Calu3 (cell line): ENCODE measurements at regions not wholly inside any gene's neighbourhood (a gene's known extent, or its start where the extent isn't known, plus 50 kb on each side); places are given as distances from the start of the nearest gene placed in this dataset.
"Not testable (repeated sequence)": the region's sequence is repeated elsewhere in the genome, so short reads cannot be mapped to it uniquely, and the experiment has no call there.

Experiments
- BruUV-seq: library from RNA; stranded (reverse); fragments of 400-500 nt; replicated peaks from 2 replicates; lab custom pipeline; 2021; lab: Mats Ljungman, UMichigan
- CTCF ChIA-PET: fragments of 300-600 bp; sonication (Branson Sonifier 250); formaldehyde crosslinking; loops from one replicate; lab custom pipeline; 2022; ENCODE audit warnings: antibody characterized with exemption; lab: Charles Lee
- DNase-seq: peaks from one replicate; pipeline ENCODE4 v3.0.0; 2022
- H3K27ac Mint-ChIP-seq: one replicate; pipeline ENCODE4 v1.8.0; 2022; ENCODE audit warnings: mixed read lengths; ENCODE audit not compliant: unreplicated experiment
- H3K27me3 Mint-ChIP-seq: one replicate; pipeline ENCODE4 v1.8.0; 2022; ENCODE audit warnings: mixed read lengths; ENCODE audit not compliant: unreplicated experiment
- H3K36me3 Mint-ChIP-seq: one replicate; pipeline ENCODE4 v1.8.0; 2022; ENCODE audit warnings: mild to moderate bottlenecking, moderate library complexity, mixed read lengths; ENCODE audit not compliant: insufficient read depth, unreplicated experiment
- H3K4me1 Mint-ChIP-seq: one replicate; pipeline ENCODE4 v1.8.0; 2022; ENCODE audit warnings: mild to moderate bottlenecking, low read depth, mixed read lengths; ENCODE audit not compliant: unreplicated experiment
- H3K4me3 Mint-ChIP-seq: one replicate; pipeline ENCODE4 v1.8.0; 2022; ENCODE audit warnings: mild to moderate bottlenecking, low read depth, moderate library complexity, mixed read lengths; ENCODE audit not compliant: unreplicated experiment
- H3K9me3 Mint-ChIP-seq: one replicate; pipeline ENCODE4 v1.8.0; 2022; ENCODE audit warnings: low read depth, mixed read lengths; ENCODE audit not compliant: unreplicated experiment
- CTCF ChIP-seq: fragments of 200-600 bp; IDR thresholded peaks from one replicate; pipeline ENCODE4 v1.8.0; 2022; ENCODE audit warnings: antibody characterized with exemption; ENCODE audit not compliant: unreplicated experiment
- intact Hi-C: fragments of 100-400 bp; cut with micrococcal nuclease; formaldehyde crosslinking; loops from one replicate; pipeline ENCODE4 v1.10.0; 2022; ENCODE audit not compliant: unreplicated experiment

- no TSS peak for BruUV-seq
Observed at GRCh38 chr14:71452987-71453386, 479.2 kb upstream of the RGS6 start.

DNA sequence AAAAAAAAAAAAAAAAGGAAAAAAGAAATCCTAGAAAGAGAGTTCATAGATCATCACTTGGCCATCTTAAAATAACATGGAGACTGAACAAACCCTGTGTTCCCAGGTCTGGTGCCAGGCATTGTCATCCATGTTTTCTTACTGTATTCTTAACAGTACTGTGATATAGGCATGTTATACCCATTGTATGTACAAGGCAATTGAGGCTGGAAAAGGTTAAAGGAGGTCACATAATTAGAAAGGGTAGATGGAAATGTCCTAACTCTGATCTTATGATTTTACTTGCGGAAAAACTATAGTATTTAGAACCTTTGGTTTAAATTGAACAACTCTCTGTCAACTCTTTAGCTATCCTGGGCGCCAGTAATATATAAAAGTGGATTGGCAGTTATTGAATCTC, 478.2 kb upstream of the RGS6 start:
- Mint-ChIP-seq H3K9me3 (no peaks in the 10 kb centered on the region), H3K27ac (no peak overlapping the region), H3K27me3 (no peaks in the 10 kb centered on the region), H3K4me3 (no peak overlapping the region), H3K4me1 (peaks cover 20% of the 10 kb centered on the region), H3K36me3 (no peaks in the 10 kb centered on the region)
- no TSS peak for BruUV-seq
- CTCF ChIA-PET, result no interaction called here
- intact Hi-C loops, result no loop called here
- DNase-seq, result no peak
- TF ChIP-seq CTCF, result no peak

More at GRCh38 chr14:71452987-71453386, 479.2 kb upstream of the RGS6 start:
- H3K9me3 Mint-ChIP-seq, result no peaks in the 10 kb centered on the region
- no peak for DNase-seq
- H3K27me3 Mint-ChIP-seq, result no peaks in the 10 kb centered on the region
- no peak for TF ChIP-seq CTCF
- intact Hi-C loops, result no loop called here
- H3K4me3 Mint-ChIP-seq, result no peak overlapping the region
- no peak overlapping the region for H3K27ac Mint-ChIP-seq
- H3K4me1 Mint-ChIP-seq, result peaks cover 20% of the 10 kb centered on the region
- CTCF ChIA-PET, result no interaction called here
- no peaks in the 10 kb centered on the region for H3K36me3 Mint-ChIP-seq

GRCh38 chr14:71454513-71455332, 477.5 kb upstream of the RGS6 start:
- CTCF ChIA-PET, result no interaction called here
- H3K4me1 Mint-ChIP-seq, result peaks cover 20% of the 10 kb centered on the region
- H3K27me3 Mint-ChIP-seq, result no peaks in the 10 kb centered on the region
- no TSS peak for BruUV-seq
- intact Hi-C loops, result no loop called here
- TF ChIP-seq CTCF, result no peak
- peak; percentile 4 for DNase-seq
- no peaks in the 10 kb centered on the region for H3K9me3 Mint-ChIP-seq
- no peak overlapping the region for H3K4me3 Mint-ChIP-seq
- no peaks in the 10 kb centered on the region for H3K36me3 Mint-ChIP-seq
- no peak overlapping the region for H3K27ac Mint-ChIP-seq

DNA sequence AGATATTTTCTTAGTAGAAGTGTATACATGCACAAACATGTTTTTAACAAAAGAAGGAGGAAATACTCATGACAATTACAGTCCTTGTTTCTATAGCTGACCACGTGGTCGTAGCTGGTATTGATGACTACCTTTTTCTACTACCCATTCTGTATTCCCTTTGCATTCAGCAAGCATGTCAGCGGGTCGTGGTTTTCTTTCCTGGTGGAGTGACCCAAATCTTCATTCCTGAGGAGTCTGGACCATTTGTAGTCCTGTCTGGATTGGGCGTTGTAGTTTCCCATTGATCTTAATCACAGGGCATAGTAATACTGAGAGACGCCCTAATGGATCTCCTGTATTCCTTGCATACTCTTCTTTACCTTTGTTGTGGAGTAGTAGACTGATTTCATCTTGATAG, 472.1 kb upstream of the RGS6 start:
- H3K27ac Mint-ChIP-seq, result no peak overlapping the region
- BruUV-seq, result no TSS peak
- CTCF ChIA-PET, result no interaction called here

GRCh38 chr14:71461617-71462016, 470.6 kb upstream of the RGS6 start:
- intact Hi-C loops, H3K4me3 Mint-ChIP-seq, H3K36me3 Mint-ChIP-seq, BruUV-seq, H3K27me3 Mint-ChIP-seq, CTCF ChIA-PET, DNase-seq, H3K27ac Mint-ChIP-seq, H3K9me3 Mint-ChIP-seq, H3K4me1 Mint-ChIP-seq: not testable (repeated sequence)

More for the DNA sequence above, 472.1 kb upstream of the RGS6 start:
- Mint-ChIP-seq H3K36me3 (no peaks in the 10 kb centered on the region), H3K4me3 (no peak overlapping the region), H3K4me1 (peaks cover 2% of the 10 kb centered on the region), H3K27me3 (no peaks in the 10 kb centered on the region), H3K9me3 (no peaks in the 10 kb centered on the region)
- intact Hi-C loops, result no loop called here
- no peak for TF ChIP-seq CTCF
- DNase-seq, result no peak
